Endothelial cell of umbilical vein (primary cell): ENCODE measurements at regions not wholly inside any gene's neighbourhood (a gene's known extent, or its start where the extent isn't known, plus 50 kb on each side); places are given as distances from the start of the nearest gene placed in this dataset.

Experiments used
- BruUV-seq: library from RNA; stranded (reverse); fragments of 400-500 nt; replicated peaks from 2 replicates; lab custom pipeline; 2021; lab: Mats Ljungman, UMichigan
- CTCF ChIA-PET: fragments of 300-600, 350-600 bp; sonication (Branson Sonifier 250); formaldehyde crosslinking; loops from one replicate; lab custom pipeline; 2021; ENCODE audit warnings: antibody characterized with exemption, inconsistent platforms; lab: Charles Lee
- POLR2A ChIA-PET: fragments of 300-600, 350-600 bp; sonication (Branson Sonifier 250); formaldehyde crosslinking; loops from one replicate; lab custom pipeline; 2021; ENCODE audit warnings: antibody characterized with exemption, inconsistent platforms; lab: Charles Lee
- DNase-seq: peaks from one replicate; pipeline ENCODE4 v3.0.0-alpha.2; 2011; ENCODE audit warnings: low read depth, low spot score
- FAIRE-seq: peaks from 2 replicates; lab custom pipeline; 2011; peaks lifted over from hg19 to GRCh38; lab: Jason Lieb, UNC
- H2AFZ ChIP-seq: 2 replicates; pipeline ENCODE4 v1.6.0; 2012; ENCODE audit warnings: low read depth, low read length, control low read depth, inconsistent platforms
- H3K27ac ChIP-seq: 2 replicates; pipeline ENCODE4 v1.5.1; 2011; ENCODE audit warnings: low read depth, mild to moderate bottlenecking, control low read depth, low read length, moderate library complexity; ENCODE audit not compliant: insufficient read depth
- H3K27me3 ChIP-seq, 2 experiments: 2 replicates each; pipeline versions ENCODE4 v1.6.0 to v1.6.1; 2011; ENCODE audit warnings: low read length in 2 of 2, mixed read lengths in 1 of 2; ENCODE audit not compliant: control insufficient read depth in 2 of 2, insufficient read depth in 2 of 2
- H3K36me3 ChIP-seq, 2 experiments: 2 replicates in 1 of 2; 3 replicates in 1 of 2; pipeline ENCODE4 v1.5.1; 2011; ENCODE audit warnings: low read length in 2 of 2, mild to moderate bottlenecking in 1 of 2, moderate library complexity in 1 of 2; ENCODE audit not compliant: control insufficient read depth in 2 of 2, insufficient read depth in 2 of 2; ENCODE audit errors: extremely low read depth in 1 of 2
- H3K4me1 ChIP-seq: 3 replicates; pipeline ENCODE4 v1.5.1; 2011; ENCODE audit warnings: mild to moderate bottlenecking, low read length; ENCODE audit not compliant: control insufficient read depth, insufficient read depth; ENCODE audit errors: extremely low read depth
- H3K4me2 ChIP-seq: 2 replicates; pipeline ENCODE4 v1.6.1; 2011; ENCODE audit warnings: low read length, control low read depth, mixed read lengths; ENCODE audit not compliant: insufficient read depth
- H3K4me3 ChIP-seq, 3 experiments: fragments of 200-600 bp in 1 of 3; sonication (generic), shearing (Covaris generic) in 1 of 3; replicated peaks in 1 of 3; 2 replicates each; pipeline ENCODE4 v1.5.1; 2011 to 2016; ENCODE audit warnings: control low read depth in 3 of 3, low read length in 3 of 3, mild to moderate bottlenecking in 2 of 3, inconsistent platforms in 1 of 3, low read depth in 1 of 3, moderate library complexity in 1 of 3; ENCODE audit not compliant: insufficient read depth in 1 of 3
- H3K79me2 ChIP-seq: 2 replicates; pipeline ENCODE4 v1.6.0; 2012; ENCODE audit warnings: low read length, inconsistent platforms; ENCODE audit not compliant: control insufficient read depth, insufficient read depth
- H3K9ac ChIP-seq: replicated peaks from 2 replicates; pipeline ENCODE3; 2011; ENCODE audit warnings: low read length, control low read depth; ENCODE audit not compliant: insufficient read depth; ENCODE audit errors: extremely low read depth
- H3K9me1 ChIP-seq: replicated peaks from 3 replicates; pipeline ENCODE4 v1.6.0; 2011; ENCODE audit warnings: mild to moderate bottlenecking, low read length; ENCODE audit not compliant: control insufficient read depth, insufficient read depth; ENCODE audit errors: extremely low read depth
- H3K9me3 ChIP-seq: replicated peaks from 2 replicates; pipeline ENCODE4 v1.5.1; 2012; ENCODE audit warnings: low read length, inconsistent platforms; ENCODE audit not compliant: control insufficient read depth, insufficient read depth
- H4K20me1 ChIP-seq: replicated peaks from 2 replicates; pipeline ENCODE3; 2011; ENCODE audit warnings: mild to moderate bottlenecking, low read length; ENCODE audit not compliant: control insufficient read depth, insufficient read depth; ENCODE audit errors: extremely low read depth
- CTCF ChIP-seq, 2 donors: IDR thresholded peaks; 1 replicate in 1 of 2; 2 replicates in 1 of 2; pipeline ENCODE4 v1.5.1; 2011; ENCODE audit warnings: low read length in 2 of 2, mild to moderate bottlenecking in 2 of 2, moderate library complexity in 2 of 2, control low read depth in 1 of 2, inconsistent platforms in 1 of 2, low read depth in 1 of 2; ENCODE audit not compliant: insufficient read depth in 1 of 2; ENCODE audit errors: extremely low read depth in 1 of 2
- EZH2 ChIP-seq: IDR thresholded peaks from 2 replicates; pipeline ENCODE4 v1.6.1; 2012; ENCODE audit warnings: borderline replicate concordance, low read depth, mild to moderate bottlenecking, moderate library complexity, low read length, inconsistent platforms; ENCODE audit not compliant: severe bottlenecking
- FOS ChIP-seq: IDR thresholded peaks from 2 replicates; pipeline ENCODE4 v1.6.1; 2011; ENCODE audit warnings: mild to moderate bottlenecking, low read length, moderate library complexity, borderline replicate concordance; ENCODE audit not compliant: insufficient read depth
- GATA2 ChIP-seq: IDR thresholded peaks from 2 replicates; pipeline ENCODE4 v1.7.0; 2011; ENCODE audit warnings: low read depth, mild to moderate bottlenecking, moderate library complexity, mixed read lengths, low read length; ENCODE audit not compliant: insufficient read length, insufficient read depth
- JUN ChIP-seq: IDR thresholded peaks from 2 replicates; pipeline ENCODE4 v1.6.1; 2011; ENCODE audit warnings: borderline replicate concordance, low read depth; ENCODE audit not compliant: insufficient read length, insufficient read depth
- MAX ChIP-seq: IDR thresholded peaks from 2 replicates; pipeline ENCODE4 v1.6.1; 2011; ENCODE audit not compliant: insufficient read depth, insufficient read length
- MYC ChIP-seq: IDR thresholded peaks from one replicate; pipeline ENCODE4 v1.6.1; 2011; ENCODE audit warnings: mild to moderate bottlenecking, low read depth, low read length
- POLR2A ChIP-seq: IDR thresholded peaks from 2 replicates; pipeline ENCODE4 v1.6.1; 2012; ENCODE audit warnings: low read depth, mild to moderate bottlenecking, control low read depth, low read length
- POLR2AphosphoS5 ChIP-seq: IDR thresholded peaks from 2 replicates; pipeline ENCODE4 v1.6.1; 2012; ENCODE audit warnings: low read depth, mild to moderate bottlenecking, control low read depth, low read length, moderate library complexity; ENCODE audit not compliant: insufficient read depth
- dilution Hi-C: fragments of 300-500 bp; cut with MboI; formaldehyde crosslinking; loops from one replicate; pipeline ENCODE4 v1.15.0; 2019; ENCODE audit warnings: low sequenced_read_pairs; ENCODE audit not compliant: extremely low pct_ligation_motif_present
- intact Hi-C: fragments of 100-400 bp; cut with micrococcal nuclease; formaldehyde crosslinking; loops from one replicate; pipeline ENCODE4 v1.10.0; 2022

GRCh38 chrX:714131-714530 is 83.5 kb downstream of the SHOX start:
- Histone ChIP-seq H3K9ac (no peak overlapping the region), H2AFZ (no peak overlapping the region), H3K4me1 (no peaks in the 10 kb centered on the region), H3K36me3 (no peaks in the 10 kb centered on the region), H4K20me1 (no peaks in the 10 kb centered on the region), H3K79me2 (no peaks in the 10 kb centered on the region), H3K27ac (no peak overlapping the region), H3K9me3 (peaks cover 4% of the 10 kb centered on the region), H3K9me1 (no peaks in the 10 kb centered on the region), H3K4me2 (no peak overlapping the region), H3K27me3 (no peaks in the 10 kb centered on the region), H3K4me3 (no peak overlapping the region)
- POLR2A ChIA-PET, result no interaction called here
- no peak for FAIRE-seq
- CTCF ChIA-PET, result no interaction called here
- no TSS peak for BruUV-seq
- intact Hi-C loops, result no loop called here
- DNase-seq, result no peak
- dilution Hi-C loops, result no loop called here
- no peak for TF ChIP-seq POLR2AphosphoS5
- TF ChIP-seq EZH2, result no peak
- TF ChIP-seq CTCF (IDR thresholded peaks at IDR 0.05; ENCODE audit: extremely low read depth in 1 of 2, insufficient read depth in 1 of 2, low read depth in 1 of 2, low read length in 2 of 2), result no peak
- no peak for TF ChIP-seq FOS
- TF ChIP-seq MAX, result no peak
- TF ChIP-seq POLR2A, result no peak
- no peak for TF ChIP-seq MYC
- no peak for TF ChIP-seq JUN
- TF ChIP-seq GATA2, result no peak
